ENCODE measurements at regions not wholly inside any gene's neighbourhood (a gene's known extent, or its start where the extent isn't known, plus 50 kb on each side); places are given as distances from the start of the nearest gene placed in this dataset.

DNA sequence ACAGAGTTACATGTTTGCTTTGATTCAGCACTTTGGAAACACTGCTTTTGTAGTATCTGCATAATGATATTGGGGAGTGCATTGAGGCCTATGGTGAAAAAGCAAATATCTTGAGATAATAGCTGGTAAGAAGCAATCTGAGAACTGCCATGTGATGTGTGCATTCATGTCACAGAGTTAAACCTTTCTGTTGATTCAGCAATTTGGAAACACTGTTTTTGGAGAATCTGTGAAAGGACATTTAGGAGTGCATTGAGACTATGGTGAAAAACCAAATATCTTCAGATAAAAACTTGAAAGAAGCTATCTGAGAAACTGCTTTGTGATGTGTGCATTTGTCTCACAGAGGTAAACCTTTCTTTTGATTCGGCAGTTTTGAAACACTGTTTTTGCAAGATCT lies 346.8 kb downstream of the OR4C45 start:
- intact Hi-C loops (cut with DNase I; ENCODE audit: low total_unique reads): no loop called here
- H3K4me3 ChIP-seq (ENCODE audit: low read depth, poor library complexity, severe bottlenecking): no peak overlapping the region
- WGBS, 2 donors: 70 to 89% methylated on average over 1 of the region's 1 CpG
- DNase-seq (ENCODE audit: low spot score in 2 of 2): no peak
- TF ChIP-seq, protein P1, sequence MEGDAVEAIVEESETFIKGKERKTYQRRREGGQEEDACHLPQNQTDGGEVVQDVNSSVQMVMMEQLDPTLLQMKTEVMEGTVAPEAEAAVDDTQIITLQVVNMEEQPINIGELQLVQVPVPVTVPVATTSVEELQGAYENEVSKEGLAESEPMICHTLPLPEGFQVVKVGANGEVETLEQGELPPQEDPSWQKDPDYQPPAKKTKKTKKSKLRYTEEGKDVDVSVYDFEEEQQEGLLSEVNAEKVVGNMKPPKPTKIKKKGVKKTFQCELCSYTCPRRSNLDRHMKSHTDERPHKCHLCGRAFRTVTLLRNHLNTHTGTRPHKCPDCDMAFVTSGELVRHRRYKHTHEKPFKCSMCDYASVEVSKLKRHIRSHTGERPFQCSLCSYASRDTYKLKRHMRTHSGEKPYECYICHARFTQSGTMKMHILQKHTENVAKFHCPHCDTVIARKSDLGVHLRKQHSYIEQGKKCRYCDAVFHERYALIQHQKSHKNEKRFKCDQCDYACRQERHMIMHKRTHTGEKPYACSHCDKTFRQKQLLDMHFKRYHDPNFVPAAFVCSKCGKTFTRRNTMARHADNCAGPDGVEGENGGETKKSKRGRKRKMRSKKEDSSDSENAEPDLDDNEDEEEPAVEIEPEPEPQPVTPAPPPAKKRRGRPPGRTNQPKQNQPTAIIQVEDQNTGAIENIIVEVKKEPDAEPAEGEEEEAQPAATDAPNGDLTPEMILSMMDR (IDR thresholded peaks at IDR 0.05): no peak
- no peak for TF ChIP-seq POLR2A (IDR thresholded peaks at IDR 0.05)

DNA sequence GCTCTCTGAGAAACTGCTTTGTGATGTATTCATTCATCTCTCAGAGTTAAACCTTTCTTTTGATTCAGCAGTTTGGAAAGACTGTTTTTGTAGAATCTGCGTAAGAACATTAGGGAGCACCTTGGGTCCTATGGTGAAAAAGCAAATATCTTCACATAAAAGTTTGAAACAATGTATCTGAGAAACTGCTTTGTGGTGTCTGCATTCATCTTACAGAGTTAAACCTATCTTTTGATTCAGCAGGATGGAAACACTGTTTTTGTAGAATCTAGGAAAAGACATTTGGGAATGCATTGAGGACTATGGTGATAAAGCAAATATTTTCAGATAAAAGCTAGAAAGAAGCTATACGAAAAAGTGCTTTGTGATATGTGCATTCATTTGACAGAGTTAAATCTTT lies 361.3 kb downstream of the OR4C45 start:
- H3K4me3 ChIP-seq (ENCODE audit: low read depth, poor library complexity, severe bottlenecking): no peak overlapping the region
- no peak for DNase-seq (ENCODE audit: low spot score in 2 of 2)
- intact Hi-C loops (cut with DNase I; ENCODE audit: low total_unique reads): no loop called here
- no peak for TF ChIP-seq POLR2A (IDR thresholded peaks at IDR 0.05)
- TF ChIP-seq, protein P1 (IDR thresholded peaks at IDR 0.05): no peak
- 85 to 89% methylated on average over 2 of the region's 2 CpGs for WGBS, 2 donors

DNA sequence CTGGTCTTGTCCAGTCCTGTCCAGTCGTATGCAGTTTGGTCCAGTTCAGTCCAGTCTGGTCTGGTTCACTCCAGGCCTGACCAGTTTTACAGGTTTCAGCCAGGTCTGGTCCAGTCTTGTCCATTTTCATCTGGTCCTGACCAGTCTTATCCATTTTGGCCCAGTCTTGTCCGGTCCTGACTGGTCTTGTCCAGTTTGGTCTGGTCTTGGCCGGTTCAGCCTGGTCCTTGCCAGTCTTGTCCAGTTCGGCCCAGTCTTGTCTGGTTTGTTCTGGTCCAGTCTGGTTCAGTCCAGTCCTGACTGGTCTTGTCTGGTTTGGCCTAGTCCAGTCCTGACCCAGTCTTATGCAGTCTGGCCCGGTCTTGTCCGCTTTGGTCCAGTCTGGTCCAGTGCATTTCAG lies 380.2 kb downstream of the OR4C45 start:
- no peak for DNase-seq (ENCODE audit: low spot score in 2 of 2)
- TF ChIP-seq POLR2A (IDR thresholded peaks at IDR 0.05): no peak
- TF ChIP-seq, protein P1 (IDR thresholded peaks at IDR 0.05): no peak
- 74 to 77% methylated on average over 6 of the region's 6 CpGs for WGBS, 2 donors
- intact Hi-C loops (cut with DNase I; ENCODE audit: low total_unique reads): no loop called here
- H3K4me3 ChIP-seq (ENCODE audit: low read depth, poor library complexity, severe bottlenecking): no peak overlapping the region

DNA sequence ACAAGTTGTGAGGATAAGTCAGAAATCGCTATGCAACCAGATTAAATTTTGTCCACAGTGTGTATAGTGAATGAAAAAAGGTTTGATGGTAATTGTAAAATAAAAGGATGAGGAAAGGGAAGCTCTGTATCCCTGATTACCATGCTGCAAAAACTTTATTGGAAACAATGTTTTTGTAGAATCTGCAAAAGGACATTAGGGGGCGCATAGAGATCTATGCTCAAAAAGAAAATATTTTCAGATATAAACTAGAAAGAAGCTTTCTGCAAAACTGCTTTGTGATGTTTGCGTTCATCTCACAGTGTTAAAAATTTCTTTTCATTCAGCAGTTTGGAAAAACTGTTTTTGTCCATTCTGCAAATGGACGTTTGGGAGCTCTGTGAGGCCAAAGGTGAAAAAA lies 390.5 kb downstream of the OR4C45 start:
- 47 to 58% methylated on average over 4 of the region's 4 CpGs for WGBS, 2 donors
- intact Hi-C loops (cut with DNase I; ENCODE audit: low total_unique reads): no loop called here
- no peak overlapping the region for H3K4me3 ChIP-seq (ENCODE audit: low read depth, poor library complexity, severe bottlenecking)
- TF ChIP-seq, protein P1 (IDR thresholded peaks at IDR 0.05): no peak
- TF ChIP-seq POLR2A (IDR thresholded peaks at IDR 0.05): no peak
- DNase-seq (ENCODE audit: low spot score in 2 of 2): no peak

Data from lower leg skin (tissue), 4 donors.